Smooth muscle cell (in vitro differentiated cells): ENCODE measurements at regions not wholly inside any gene's neighbourhood (a gene's known extent, or its start where the extent isn't known, plus 50 kb on each side); places are given as distances from the start of the nearest gene placed in this dataset.

Experiments used
- DNase-seq: peaks from one replicate; lab custom pipeline; 2025; ENCODE audit not compliant: unreplicated experiment; lab: John Stamatoyannopoulos, UW
- H2AFZ ChIP-seq: fragments of 200-600 bp; sonication (generic); 2 replicates; pipeline ENCODE4 v1.6.0; 2016; ENCODE audit warnings: antibody characterized with exemption, low read depth, mild to moderate bottlenecking
- H3F3A ChIP-seq: fragments of 200-600 bp; sonication (generic); 2 replicates; pipeline ENCODE4 v1.6.0; 2017; ENCODE audit warnings: antibody characterized with exemption, low read depth
- H3K27ac ChIP-seq: fragments of 200-600 bp; sonication (generic); 2 replicates; pipeline ENCODE4 v1.5.1; 2016; ENCODE audit warnings: low read depth, mild to moderate bottlenecking
- H3K27me3 ChIP-seq: fragments of 200-600 bp; sonication (generic); 2 replicates; pipeline ENCODE4 v1.6.1; 2016; ENCODE audit warnings: low read depth, mild to moderate bottlenecking
- H3K36me3 ChIP-seq: fragments of 200-600 bp; sonication (generic); 2 replicates; pipeline ENCODE4 v1.5.1; 2016; ENCODE audit warnings: low read depth
- H3K4me1 ChIP-seq: fragments of 200-600 bp; sonication (generic); 2 replicates; pipeline ENCODE4 v1.5.1; 2016; ENCODE audit warnings: low read depth
- H3K4me2 ChIP-seq: fragments of 200-600 bp; sonication (generic); 2 replicates; pipeline ENCODE4 v1.6.0; 2016; ENCODE audit warnings: mild to moderate bottlenecking
- H3K4me3 ChIP-seq: fragments of 200-600 bp; sonication (generic); 2 replicates; pipeline ENCODE4 v1.5.1; 2016; ENCODE audit warnings: mild to moderate bottlenecking
- H3K79me2 ChIP-seq: fragments of 200-600 bp; sonication (generic); 2 replicates; pipeline ENCODE4 v1.6.0; 2016; ENCODE audit warnings: low read depth, mild to moderate bottlenecking
- H3K9ac ChIP-seq: fragments of 200-600 bp; sonication (generic); 2 replicates; pipeline ENCODE4 v1.6.0; 2016; ENCODE audit warnings: low read depth
- H3K9me3 ChIP-seq: fragments of 200-600 bp; sonication (generic); replicated peaks from 2 replicates; pipeline ENCODE4 v1.5.1; 2016; ENCODE audit warnings: low read depth
- H4K20me1 ChIP-seq: fragments of 200-600 bp; sonication (generic); 2 replicates; pipeline ENCODE4 v1.6.0; 2016; ENCODE audit warnings: low read depth
- WGBS: methylation state at CpG from one replicate; pipeline ENCODE4 v1.1.7; 2016; ENCODE audit warnings: low lambda C conversion rate; 5-methylcytosine and 5-hydroxymethylcytosine counted together
- TF ChIP-seq, protein P1 (sequence below): fragments of 200-600 bp; sonication (generic); IDR thresholded peaks from 2 replicates; pipeline ENCODE4 v1.5.1; 2017; ENCODE audit warnings: borderline replicate concordance, mild to moderate bottlenecking, antibody characterized with exemption; ENCODE audit not compliant: insufficient read depth, poor library complexity, severe bottlenecking

DNA sequence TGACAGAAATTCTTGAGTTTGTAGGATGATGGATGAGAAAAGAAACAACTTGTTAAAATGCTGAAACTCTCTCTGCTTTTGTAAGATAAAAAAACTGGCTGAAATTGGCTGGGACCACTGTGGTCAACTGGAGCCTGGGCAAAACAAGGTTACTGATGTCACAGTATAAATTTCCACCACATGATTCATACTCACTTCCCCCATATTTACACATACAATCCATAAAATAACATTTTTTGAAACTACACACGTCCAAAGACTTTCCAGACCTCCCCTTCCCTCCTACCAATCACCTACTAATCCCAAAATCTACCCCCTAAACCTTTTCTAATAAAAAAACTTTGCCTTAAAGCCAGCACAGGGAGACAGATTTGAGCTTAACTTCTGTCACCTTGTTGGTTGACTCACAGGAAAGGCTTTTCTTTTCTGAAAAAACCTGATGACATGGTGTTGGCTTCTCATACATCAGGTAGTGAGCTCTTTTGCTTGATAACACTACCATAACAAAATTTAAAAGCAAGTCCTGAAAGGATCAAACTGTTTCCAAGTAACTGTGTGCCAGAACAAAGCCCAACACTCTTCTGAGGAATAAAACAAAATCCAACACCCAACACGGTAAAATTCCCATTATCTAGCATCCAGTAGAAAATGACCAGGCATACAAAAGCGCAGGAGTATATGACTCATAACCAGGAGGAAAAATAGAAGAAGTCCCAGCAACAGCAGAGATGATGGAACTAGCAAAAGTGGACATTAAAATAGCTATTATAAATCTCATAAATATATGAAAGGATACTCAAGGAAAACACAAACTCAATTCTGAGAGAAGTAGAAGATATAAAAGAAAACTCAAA, 87.3 kb upstream of the SNRK start:
- H3F3A ChIP-seq: no peaks in the 10 kb centered on the region
- H2AFZ ChIP-seq: no peak overlapping the region
- TF ChIP-seq, protein P1, sequence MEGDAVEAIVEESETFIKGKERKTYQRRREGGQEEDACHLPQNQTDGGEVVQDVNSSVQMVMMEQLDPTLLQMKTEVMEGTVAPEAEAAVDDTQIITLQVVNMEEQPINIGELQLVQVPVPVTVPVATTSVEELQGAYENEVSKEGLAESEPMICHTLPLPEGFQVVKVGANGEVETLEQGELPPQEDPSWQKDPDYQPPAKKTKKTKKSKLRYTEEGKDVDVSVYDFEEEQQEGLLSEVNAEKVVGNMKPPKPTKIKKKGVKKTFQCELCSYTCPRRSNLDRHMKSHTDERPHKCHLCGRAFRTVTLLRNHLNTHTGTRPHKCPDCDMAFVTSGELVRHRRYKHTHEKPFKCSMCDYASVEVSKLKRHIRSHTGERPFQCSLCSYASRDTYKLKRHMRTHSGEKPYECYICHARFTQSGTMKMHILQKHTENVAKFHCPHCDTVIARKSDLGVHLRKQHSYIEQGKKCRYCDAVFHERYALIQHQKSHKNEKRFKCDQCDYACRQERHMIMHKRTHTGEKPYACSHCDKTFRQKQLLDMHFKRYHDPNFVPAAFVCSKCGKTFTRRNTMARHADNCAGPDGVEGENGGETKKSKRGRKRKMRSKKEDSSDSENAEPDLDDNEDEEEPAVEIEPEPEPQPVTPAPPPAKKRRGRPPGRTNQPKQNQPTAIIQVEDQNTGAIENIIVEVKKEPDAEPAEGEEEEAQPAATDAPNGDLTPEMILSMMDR: no peak
- H3K79me2 ChIP-seq: no peaks in the 10 kb centered on the region
- no peaks in the 10 kb centered on the region for H3K36me3 ChIP-seq
- 83% methylated on average over 3 of the region's 3 CpGs for WGBS
- no peak overlapping the region for H3K4me3 ChIP-seq
- no peaks in the 10 kb centered on the region for H3K9me3 ChIP-seq
- DNase-seq: no peak
- no peak overlapping the region for H3K27ac ChIP-seq
- no peaks in the 10 kb centered on the region for H4K20me1 ChIP-seq
- H3K4me1 ChIP-seq: no peaks in the 10 kb centered on the region
- H3K9ac ChIP-seq: no peak overlapping the region
- peaks cover 76% of the 10 kb centered on the region for H3K27me3 ChIP-seq
- H3K4me2 ChIP-seq: no peak overlapping the region

DNA sequence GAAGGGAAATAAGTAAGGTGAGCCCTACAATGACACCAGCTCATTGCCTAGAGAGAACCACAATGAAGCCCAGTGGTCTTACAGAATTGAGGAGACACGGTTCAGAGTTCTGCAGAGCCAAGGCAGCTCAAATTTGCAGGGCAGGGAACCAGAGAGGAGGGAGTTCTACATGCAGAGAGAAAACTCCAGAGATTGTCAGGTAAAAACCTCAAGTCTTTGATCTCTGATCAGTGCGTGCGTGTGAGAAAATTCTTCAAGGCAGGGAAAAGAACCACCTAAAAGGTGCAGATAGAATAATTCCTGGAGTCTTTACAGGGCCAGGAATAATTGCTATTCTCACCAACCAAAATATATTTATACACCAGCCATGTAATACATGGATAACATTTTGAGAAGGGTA, 88.0 kb upstream of the SNRK start:
- no peak for DNase-seq
- Histone ChIP-seq H3K79me2 (no peaks in the 10 kb centered on the region), H4K20me1 (no peaks in the 10 kb centered on the region), H3K9me3 (no peaks in the 10 kb centered on the region), H3K27ac (no peak overlapping the region), H2AFZ (no peak overlapping the region), H3F3A (no peaks in the 10 kb centered on the region), H3K4me1 (no peaks in the 10 kb centered on the region), H3K4me2 (no peak overlapping the region), H3K4me3 (no peak overlapping the region), H3K9ac (no peak overlapping the region), H3K27me3 (peaks cover 77% of the 10 kb centered on the region), H3K36me3 (no peaks in the 10 kb centered on the region)
- TF ChIP-seq, protein P1: no peak
- 72% methylated on average over 3 of the region's 3 CpGs for WGBS

DNA sequence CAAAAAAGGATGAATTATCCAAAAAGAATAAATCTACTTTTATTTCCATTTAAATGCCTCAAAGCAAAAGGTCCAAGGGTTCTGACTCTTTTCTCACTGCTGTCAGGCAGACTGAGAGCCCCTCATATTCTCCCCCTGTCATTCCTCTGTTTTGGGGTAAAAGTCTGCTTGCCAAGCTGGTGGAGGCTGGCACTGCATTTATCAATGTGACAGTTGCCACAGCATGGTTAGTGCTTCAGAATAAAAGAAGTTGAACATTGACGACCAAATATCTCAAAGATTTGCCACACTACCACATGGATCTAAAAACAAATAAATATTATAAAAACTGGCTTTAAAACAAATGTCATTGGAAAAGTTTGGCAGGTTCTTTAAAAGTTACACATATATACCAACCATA, 89.2 kb upstream of the SNRK start:
- Histone ChIP-seq H3K79me2 (no peaks in the 10 kb centered on the region), H3K4me2 (no peak overlapping the region)
- TF ChIP-seq, protein P1: no peak

DNA sequence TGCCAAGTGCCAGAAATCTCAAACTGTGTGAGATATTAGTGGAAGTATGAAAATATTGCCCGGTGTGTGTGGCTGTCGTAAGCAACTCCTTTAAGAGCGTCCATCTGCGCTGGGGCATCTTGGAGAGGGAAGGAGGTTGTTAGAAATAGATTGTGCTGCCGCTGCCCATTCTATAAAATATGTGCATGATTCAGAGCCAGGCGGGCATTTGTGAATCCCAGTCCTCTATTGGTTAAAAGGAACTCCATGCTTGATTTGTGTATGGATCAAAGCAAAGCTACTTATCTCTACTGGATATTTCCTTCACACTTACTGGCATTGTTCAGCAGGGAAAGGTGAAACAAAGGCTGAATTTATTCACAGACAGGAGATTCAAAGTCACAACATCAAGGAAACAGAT, 89.6 kb upstream of the SNRK start:
- Histone ChIP-seq H3K4me2 (no peak overlapping the region), H3K9ac (no peak overlapping the region), H3K36me3 (no peaks in the 10 kb centered on the region), H3K9me3 (no peaks in the 10 kb centered on the region), H3F3A (no peaks in the 10 kb centered on the region), H3K27me3 (peaks cover 75% of the 10 kb centered on the region), H2AFZ (no peak overlapping the region), H3K4me1 (no peaks in the 10 kb centered on the region), H4K20me1 (no peaks in the 10 kb centered on the region), H3K27ac (no peak overlapping the region), H3K79me2 (no peaks in the 10 kb centered on the region), H3K4me3 (no peak overlapping the region)
- 90% methylated on average over 6 of the region's 6 CpGs for WGBS
- no peak for DNase-seq
- TF ChIP-seq, protein P1: no peak

More for the DNA sequence above, 89.2 kb upstream of the SNRK start:
- H2AFZ ChIP-seq: no peak overlapping the region
- no peaks in the 10 kb centered on the region for H3K36me3 ChIP-seq
- no peak for DNase-seq
- no peak overlapping the region for H3K9ac ChIP-seq
- no peak overlapping the region for H3K4me3 ChIP-seq
- H4K20me1 ChIP-seq: no peaks in the 10 kb centered on the region
- no peaks in the 10 kb centered on the region for H3F3A ChIP-seq
- peaks cover 77% of the 10 kb centered on the region for H3K27me3 ChIP-seq
- 90% methylated on average over 1 of the region's 1 CpG for WGBS
- H3K27ac ChIP-seq: no peak overlapping the region
- H3K9me3 ChIP-seq: no peaks in the 10 kb centered on the region
- H3K4me1 ChIP-seq: no peaks in the 10 kb centered on the region
